Spleen (tissue), 11 donors: ENCODE measurements at regions not wholly inside any gene's neighbourhood (a gene's known extent, or its start where the extent isn't known, plus 50 kb on each side); places are given as distances from the start of the nearest gene placed in this dataset.
"Not testable (repeated sequence)": the region's sequence is repeated elsewhere in the genome, so short reads cannot be mapped to it uniquely, and the experiment has no call there.

ENCODE experiments used
- DNase-seq: peaks from one replicate; pipeline ENCODE4 v3.0.0-alpha.2; 2020
- H3K27ac ChIP-seq, 8 donors: fragments of 200-600 bp; sonication (generic) in 7 of 8; 1 replicate in 4 of 8; 2 replicates in 4 of 8; pipeline versions ENCODE4 v1.5.0 to v1.8.0; 2016 to 2021; ENCODE audit warnings: inconsistent platforms in 4 of 8, mild to moderate bottlenecking in 4 of 8, moderate library complexity in 1 of 8
- H3K27me3 ChIP-seq, 7 donors: fragments of 200-600 bp; sonication (generic) in 6 of 7; replicated peaks in 1 of 7; 1 replicate in 4 of 7; 2 replicates in 3 of 7; pipeline versions ENCODE4 v1.5.0 to v1.8.0; 2016 to 2021; ENCODE audit warnings: inconsistent platforms in 3 of 7, mild to moderate bottlenecking in 1 of 7
- H3K36me3 ChIP-seq, 6 donors: fragments of 200-600 bp; sonication (generic) in 5 of 6; 1 replicate in 4 of 6; 2 replicates in 2 of 6; pipeline versions ENCODE4 v1.5.0 to v1.8.0; 2016 to 2021; ENCODE audit warnings: inconsistent platforms in 2 of 6
- H3K4me1 ChIP-seq, 6 donors: fragments of 200-600 bp; sonication (generic) in 5 of 6; 1 replicate in 3 of 6; 2 replicates in 3 of 6; pipeline versions ENCODE4 v1.5.0 to v1.8.0; 2016 to 2021; ENCODE audit warnings: inconsistent platforms in 3 of 6
- H3K4me3 ChIP-seq, 8 donors: fragments of 200-600 bp; sonication (generic) in 7 of 8; 1 replicate in 4 of 8; 2 replicates in 4 of 8; pipeline versions ENCODE4 v1.5.0 to v1.8.0; 2016 to 2021; ENCODE audit warnings: inconsistent platforms in 4 of 8, mild to moderate bottlenecking in 4 of 8, moderate library complexity in 2 of 8
- H3K9me3 ChIP-seq, 8 donors: fragments of 200-600 bp; sonication (generic) in 7 of 8; 1 replicate in 4 of 8; 2 replicates in 4 of 8; pipeline versions ENCODE4 v1.5.0 to v1.8.0; 2016 to 2021; ENCODE audit warnings: inconsistent platforms in 4 of 8
- POLR2A ChIP-seq, 3 donors: fragments of 450-650 bp; IDR thresholded peaks; one replicate each; pipeline ENCODE4 v1.5.1; 2017; ENCODE audit warnings: antibody characterized with exemption in 3 of 3, mild to moderate bottlenecking in 1 of 3
- POLR2AphosphoS5 ChIP-seq, 3 donors: sonication (generic); formaldehyde crosslinking; IDR thresholded peaks; one replicate each; pipeline ENCODE4 v1.5.1; 2017; ENCODE audit warnings: antibody characterized with exemption in 3 of 3
- WGBS, 5 donors: extraction: QIAGEN DNeasy Blood & Tissue Kit in 3 of 5; methylation state at CpG; one replicate each; pipeline versions ENCODE4 v1.1.5 to v1.1.7; 2013 to 2018; 5-methylcytosine and 5-hydroxymethylcytosine counted together
- intact Hi-C: fragments of 100-400 bp; cut with DNase I; formaldehyde crosslinking; loops from one replicate; pipeline ENCODE4 v1.15.0; 2023; ENCODE audit warnings: low total_unique reads
- TF ChIP-seq, protein P1 (sequence below), 11 experiments: fragments of 200-600 bp in 7 of 11; fragments of 450-650 bp in 4 of 11; sonication (generic) in 4 of 11; IDR thresholded peaks in 8 of 11; conservative IDR thresholded peaks in 3 of 11; 1 replicate in 7 of 11; 2 replicates in 4 of 11; pipeline versions ENCODE4 v1.4.0 to v1.8.0; 2016 to 2021; ENCODE audit warnings: antibody characterized with exemption in 11 of 11, inconsistent platforms in 4 of 11, mild to moderate bottlenecking in 1 of 11
- donor health status: healthy with polysubstance abuse.
- donor health status: DM: no; HTN: no; CAD: no; lungs with moderate emphysema.
- donor health status: DM: no; HTN: no; CAD: no.
- donor health status: Bipolar disorder and iron deficiency.
- donor health status: healthy.
- donor health status: DM: no; HTN: no; CAD: no.
- donor health status: DM: yes; HTN: yes; CAD: no.

GRCh38 chr7:20911081-20911480, 124.4 kb upstream of the SP8 start:
- Histone ChIP-seq H3K36me3 (no peaks in the 10 kb centered on the region), H3K9me3 (no peaks in the 10 kb centered on the region), H3K4me3 (no peak overlapping the region), H3K27ac (no peak overlapping the region), H3K4me1 (no peaks in the 10 kb centered on the region), H3K27me3 (no peaks in the 10 kb centered on the region)
- DNase-seq, result no peak
- WGBS, 5 donors, result 60 to 69% (median 64%) methylated on average over 4 of the region's 4 CpGs
- intact Hi-C loops, result no loop called here
- TF ChIP-seq, protein P1, sequence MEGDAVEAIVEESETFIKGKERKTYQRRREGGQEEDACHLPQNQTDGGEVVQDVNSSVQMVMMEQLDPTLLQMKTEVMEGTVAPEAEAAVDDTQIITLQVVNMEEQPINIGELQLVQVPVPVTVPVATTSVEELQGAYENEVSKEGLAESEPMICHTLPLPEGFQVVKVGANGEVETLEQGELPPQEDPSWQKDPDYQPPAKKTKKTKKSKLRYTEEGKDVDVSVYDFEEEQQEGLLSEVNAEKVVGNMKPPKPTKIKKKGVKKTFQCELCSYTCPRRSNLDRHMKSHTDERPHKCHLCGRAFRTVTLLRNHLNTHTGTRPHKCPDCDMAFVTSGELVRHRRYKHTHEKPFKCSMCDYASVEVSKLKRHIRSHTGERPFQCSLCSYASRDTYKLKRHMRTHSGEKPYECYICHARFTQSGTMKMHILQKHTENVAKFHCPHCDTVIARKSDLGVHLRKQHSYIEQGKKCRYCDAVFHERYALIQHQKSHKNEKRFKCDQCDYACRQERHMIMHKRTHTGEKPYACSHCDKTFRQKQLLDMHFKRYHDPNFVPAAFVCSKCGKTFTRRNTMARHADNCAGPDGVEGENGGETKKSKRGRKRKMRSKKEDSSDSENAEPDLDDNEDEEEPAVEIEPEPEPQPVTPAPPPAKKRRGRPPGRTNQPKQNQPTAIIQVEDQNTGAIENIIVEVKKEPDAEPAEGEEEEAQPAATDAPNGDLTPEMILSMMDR (IDR thresholded peaks at IDR 0.05 in 8 of 11, conservative IDR thresholded peaks at IDR 0.05 in 3 of 11), result no peak
- TF ChIP-seq POLR2A (IDR thresholded peaks at IDR 0.05) (no peak), POLR2AphosphoS5 (IDR thresholded peaks at IDR 0.05) (no peak)

DNA sequence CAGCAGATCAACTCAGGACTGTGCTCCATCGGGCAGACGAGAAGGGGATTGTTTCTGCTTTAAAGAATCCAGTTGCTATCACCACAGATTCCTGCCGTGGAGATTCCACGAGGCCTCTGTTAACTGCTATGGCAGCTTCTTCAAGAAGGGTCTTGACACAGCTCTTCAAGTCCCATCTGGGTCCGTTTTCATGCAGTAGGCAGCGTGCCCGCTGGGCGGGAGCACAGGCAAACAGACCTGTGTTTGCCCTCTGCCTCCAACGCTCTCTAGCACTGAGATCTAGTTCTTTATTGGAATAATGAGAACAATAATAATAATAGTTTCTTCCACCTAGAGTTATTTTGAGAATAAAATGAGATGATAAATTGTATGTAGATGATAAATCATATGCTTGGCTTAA, 127.2 kb upstream of the SP8 start:
- Histone ChIP-seq H3K4me1 (no peaks in the 10 kb centered on the region), H3K9me3 (no peaks in the 10 kb centered on the region), H3K27ac (no peak overlapping the region), H3K36me3 (no peaks in the 10 kb centered on the region), H3K27me3 (no peaks in the 10 kb centered on the region), H3K4me3 (no peak overlapping the region)
- TF ChIP-seq POLR2AphosphoS5 (IDR thresholded peaks at IDR 0.05) (no peak), POLR2A (IDR thresholded peaks at IDR 0.05) (no peak)
- 62 to 75% (median 64%) methylated on average over 9 of the region's 9 CpGs for WGBS, 5 donors
- intact Hi-C loops, result no loop called here
- no peak for DNase-seq

- intact Hi-C loops, result no loop called here
- WGBS, 5 donors, result 56 to 68% (median 60%) methylated on average over 1 of the region's 1 CpG
- no peaks in the 10 kb centered on the region for H3K4me1 ChIP-seq
- H3K27ac ChIP-seq, result no peak overlapping the region
- no peak overlapping the region for H3K4me3 ChIP-seq
- H3K36me3 ChIP-seq, result no peaks in the 10 kb centered on the region
- no peak for DNase-seq
- no peaks in the 10 kb centered on the region for H3K9me3 ChIP-seq
- TF ChIP-seq, protein P1 (IDR thresholded peaks at IDR 0.05 in 8 of 11, conservative IDR thresholded peaks at IDR 0.05 in 3 of 11), result no peak
- TF ChIP-seq POLR2AphosphoS5 (IDR thresholded peaks at IDR 0.05), result no peak
- no peak for TF ChIP-seq POLR2A (IDR thresholded peaks at IDR 0.05)
- H3K27me3 ChIP-seq, result no peaks in the 10 kb centered on the region
Observed at GRCh38 chr7:20916311-20916710, 129.6 kb upstream of the SP8 start.

GRCh38 chr7:20917603-20918002, 130.9 kb upstream of the SP8 start:
- Histone ChIP-seq H3K4me1 (no peaks in the 10 kb centered on the region), H3K9me3 (peaks cover 0 to 5% (median 0%) of the 10 kb centered on the region in 8 donors), H3K36me3 (no peaks in the 10 kb centered on the region), H3K4me3 (no peak overlapping the region), H3K27ac (no peak overlapping the region), H3K27me3 (no peaks in the 10 kb centered on the region)
- no peak for TF ChIP-seq POLR2AphosphoS5 (IDR thresholded peaks at IDR 0.05)
- TF ChIP-seq POLR2A (IDR thresholded peaks at IDR 0.05), result no peak
- TF ChIP-seq, protein P1 (IDR thresholded peaks at IDR 0.05 in 8 of 11, conservative IDR thresholded peaks at IDR 0.05 in 3 of 11), result no peak
- intact Hi-C loops, result no loop called here
- WGBS, 5 donors, result 63 to 80% (median 71%) methylated on average over 3 of the region's 3 CpGs
- DNase-seq, result no peak

- Histone ChIP-seq H3K9me3 (peaks cover 0 to 8% (median 0%) of the 10 kb centered on the region in 8 donors), H3K4me3 (no peak overlapping the region), H3K27ac (no peak overlapping the region), H3K4me1 (no peaks in the 10 kb centered on the region), H3K27me3 (no peaks in the 10 kb centered on the region), H3K36me3 (no peaks in the 10 kb centered on the region)
- intact Hi-C loops, result no loop called here
- TF ChIP-seq, protein P1 (IDR thresholded peaks at IDR 0.05 in 8 of 11, conservative IDR thresholded peaks at IDR 0.05 in 3 of 11), result no peak
- TF ChIP-seq POLR2AphosphoS5 (IDR thresholded peaks at IDR 0.05) (no peak), POLR2A (IDR thresholded peaks at IDR 0.05) (no peak)
- DNase-seq, result no peak
- 85 to 93% (median 87%) methylated on average over 4 of the region's 4 CpGs for WGBS, 5 donors
Observed at GRCh38 chr7:20918156-20918555, 131.5 kb upstream of the SP8 start.

GRCh38 chr7:20927178-20927577, 140.5 kb upstream of the SP8 start:
- peaks cover 0 to 30% (median 0%) of the 10 kb centered on the region in 8 donors for H3K9me3 ChIP-seq
- H3K27me3 ChIP-seq, DNase-seq, H3K36me3 ChIP-seq, H3K4me3 ChIP-seq, H3K27ac ChIP-seq, intact Hi-C loops, H3K4me1 ChIP-seq: not testable (repeated sequence)
